K562 (cell line): ENCODE measurements at regions not wholly inside any gene's neighbourhood (a gene's known extent, or its start where the extent isn't known, plus 50 kb on each side); places are given as distances from the start of the nearest gene placed in this dataset.

Experiments used
- CBX2 ChIP-seq: fragments of 200-600 bp; sonication (generic); IDR thresholded peaks from one replicate; pipeline ENCODE4 v1.6.1; 2012; ENCODE audit warnings: mild to moderate bottlenecking, low read length, inconsistent platforms; ENCODE audit not compliant: insufficient read depth, poor library complexity, severe bottlenecking
- CBX5 ChIP-seq: IDR thresholded peaks from 2 replicates; pipeline ENCODE4 v1.6.1; 2014; ENCODE audit warnings: low read depth, borderline replicate concordance
- CCAR2 ChIP-seq: fragments of 200-400 bp; formaldehyde crosslinking; IDR thresholded peaks from 2 replicates; pipeline ENCODE4 v1.6.1; 2017; ENCODE audit warnings: mild to moderate bottlenecking, low read depth, low read length
- CCNT2 ChIP-seq: IDR thresholded peaks from 2 replicates; pipeline ENCODE4 v1.6.1; 2011; ENCODE audit warnings: borderline replicate concordance, low read depth, mild to moderate bottlenecking, moderate library complexity, mixed read lengths, low read length; ENCODE audit not compliant: insufficient read length; ENCODE audit errors: extremely low read depth
- MAX ChIP-seq: sonication (generic); formaldehyde crosslinking; IDR thresholded peaks from 2 replicates; pipeline ENCODE4 v1.9.0; 2022; ENCODE audit warnings: mild to moderate bottlenecking, missing genetic modification reagents
- MEIS2 ChIP-seq: fragments of 450-650 bp; IDR thresholded peaks from 2 replicates; pipeline ENCODE4 v1.6.1; 2014; ENCODE audit warnings: mild to moderate bottlenecking; ENCODE audit not compliant: partially characterized antibody
- MTA3 ChIP-seq: fragments of 450-650 bp; formaldehyde crosslinking; IDR thresholded peaks from 2 replicates; pipeline ENCODE4 v1.6.1; 2017; ENCODE audit warnings: mild to moderate bottlenecking, borderline replicate concordance
- NELFE ChIP-seq: IDR thresholded peaks from 2 replicates; pipeline ENCODE4 v1.6.1; 2011; ENCODE audit warnings: mild to moderate bottlenecking; ENCODE audit not compliant: insufficient read depth, insufficient read length
- NFE2L1 ChIP-seq: fragments of 450-650 bp; IDR thresholded peaks from 2 replicates; pipeline ENCODE4 v1.6.1; 2016; ENCODE audit warnings: missing genetic modification characterization, low read depth, mild to moderate bottlenecking, missing compliant biosample characterization, moderate library complexity, borderline replicate concordance
- NFYB ChIP-seq: IDR thresholded peaks from 2 replicates; pipeline ENCODE4 v1.6.1; 2011; ENCODE audit warnings: mild to moderate bottlenecking, moderate library complexity; ENCODE audit not compliant: insufficient read length; ENCODE audit errors: extremely low read depth
- RBFOX2 ChIP-seq: fragments of 200-400 bp; formaldehyde crosslinking; IDR thresholded peaks from 2 replicates; pipeline ENCODE4 v1.6.1; 2017; ENCODE audit warnings: low read depth, mild to moderate bottlenecking, low read length, moderate library complexity
- RBM34 ChIP-seq: fragments of 200-400 bp; formaldehyde crosslinking; IDR thresholded peaks from 2 replicates; pipeline ENCODE4 v1.6.1; 2018; ENCODE audit warnings: low read length, borderline replicate concordance; ENCODE audit not compliant: insufficient read depth
- RCOR1 ChIP-seq, 2 experiments: IDR thresholded peaks; 2 replicates each; pipeline ENCODE4 v1.6.1; 2012; ENCODE audit warnings: low read depth in 2 of 2, low read length in 2 of 2, borderline replicate concordance in 1 of 2, improper control_type of control experiment in 1 of 2
- SAP30 ChIP-seq: fragments of 200-600 bp; sonication (generic); IDR thresholded peaks from 2 replicates; pipeline ENCODE4 v1.6.1; 2012; ENCODE audit warnings: borderline replicate concordance, low read depth, mild to moderate bottlenecking, moderate library complexity, low read length, control low read depth, inconsistent platforms; ENCODE audit not compliant: insufficient read depth, poor library complexity, severe bottlenecking
- SP1 ChIP-seq: sonication (generic); formaldehyde crosslinking; IDR thresholded peaks from 2 replicates; pipeline ENCODE4 v1.8.1; 2022; ENCODE audit warnings: mild to moderate bottlenecking, missing genetic modification reagents
- TAL1 ChIP-seq: fragments of 450-650 bp; IDR thresholded peaks from 2 replicates; pipeline ENCODE4 v1.6.1; 2016; ENCODE audit warnings: mild to moderate bottlenecking
- TBP ChIP-seq: optimal IDR thresholded peaks from 2 replicates; pipeline ENCODE3; 2011; ENCODE audit warnings: low read depth, low read length, improper control_type of control experiment
- TFAM ChIP-seq: fragments of 250-450 bp; sonication (Bioruptor Pico); conservative IDR thresholded peaks from 2 replicates; pipeline ENCODE4 v1.5.0; 2021; ENCODE audit warnings: mild to moderate bottlenecking, moderate library complexity
- THAP7 ChIP-seq: fragments of 250-450 bp; sonication (Bioruptor Pico); IDR thresholded peaks from 2 replicates; pipeline ENCODE4 v1.5.0; 2021
- ZNF274 ChIP-seq: IDR thresholded peaks from 2 replicates; pipeline ENCODE4 v1.6.1; 2011; ENCODE audit warnings: low read depth, mild to moderate bottlenecking, low read length, moderate library complexity, borderline replicate concordance
- ZNF75A ChIP-seq: fragments of 450-650 bp; formaldehyde crosslinking; IDR thresholded peaks from 2 replicates; pipeline ENCODE4 v1.4.0; 2020; ENCODE audit warnings: mild to moderate bottlenecking
- TF ChIP-seq, protein P1 (sequence below): fragments of 250-450 bp; sonication (Bioruptor Pico); IDR thresholded peaks from 2 replicates; pipeline ENCODE4 v1.4.0; 2020; ENCODE audit warnings: borderline replicate concordance
- TF ChIP-seq, protein P2 (sequence below): fragments of 150-350 bp; conservative IDR thresholded peaks from 2 replicates; pipeline ENCODE4 v1.6.1; 2014; ENCODE audit warnings: low read length

- TF ChIP-seq, protein P1, sequence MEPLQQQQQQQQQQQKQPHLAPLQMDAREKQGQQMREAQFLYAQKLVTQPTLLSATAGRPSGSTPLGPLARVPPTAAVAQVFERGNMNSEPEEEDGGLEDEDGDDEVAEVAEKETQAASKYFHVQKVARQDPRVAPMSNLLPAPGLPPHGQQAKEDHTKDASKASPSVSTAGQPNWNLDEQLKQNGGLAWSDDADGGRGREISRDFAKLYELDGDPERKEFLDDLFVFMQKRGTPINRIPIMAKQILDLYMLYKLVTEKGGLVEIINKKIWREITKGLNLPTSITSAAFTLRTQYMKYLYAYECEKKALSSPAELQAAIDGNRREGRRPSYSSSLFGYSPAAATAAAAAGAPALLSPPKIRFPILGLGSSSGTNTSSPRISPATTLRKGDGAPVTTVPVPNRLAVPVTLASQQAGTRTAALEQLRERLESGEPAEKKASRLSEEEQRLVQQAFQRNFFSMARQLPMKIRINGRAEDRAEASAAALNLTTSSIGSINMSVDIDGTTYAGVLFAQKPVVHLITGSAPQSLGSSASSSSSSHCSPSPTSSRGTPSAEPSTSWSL (CRISPR knock-in tag), result no peak
- TF ChIP-seq NFE2L1 (tag), result no peak
- no peak for TF ChIP-seq CBX2
- peak; percentile 88; the same call in 1 of the 2 replicates for TF ChIP-seq MTA3
- no peak for TF ChIP-seq RBM34
- no peak for TF ChIP-seq CCAR2
- TF ChIP-seq, protein P2, sequence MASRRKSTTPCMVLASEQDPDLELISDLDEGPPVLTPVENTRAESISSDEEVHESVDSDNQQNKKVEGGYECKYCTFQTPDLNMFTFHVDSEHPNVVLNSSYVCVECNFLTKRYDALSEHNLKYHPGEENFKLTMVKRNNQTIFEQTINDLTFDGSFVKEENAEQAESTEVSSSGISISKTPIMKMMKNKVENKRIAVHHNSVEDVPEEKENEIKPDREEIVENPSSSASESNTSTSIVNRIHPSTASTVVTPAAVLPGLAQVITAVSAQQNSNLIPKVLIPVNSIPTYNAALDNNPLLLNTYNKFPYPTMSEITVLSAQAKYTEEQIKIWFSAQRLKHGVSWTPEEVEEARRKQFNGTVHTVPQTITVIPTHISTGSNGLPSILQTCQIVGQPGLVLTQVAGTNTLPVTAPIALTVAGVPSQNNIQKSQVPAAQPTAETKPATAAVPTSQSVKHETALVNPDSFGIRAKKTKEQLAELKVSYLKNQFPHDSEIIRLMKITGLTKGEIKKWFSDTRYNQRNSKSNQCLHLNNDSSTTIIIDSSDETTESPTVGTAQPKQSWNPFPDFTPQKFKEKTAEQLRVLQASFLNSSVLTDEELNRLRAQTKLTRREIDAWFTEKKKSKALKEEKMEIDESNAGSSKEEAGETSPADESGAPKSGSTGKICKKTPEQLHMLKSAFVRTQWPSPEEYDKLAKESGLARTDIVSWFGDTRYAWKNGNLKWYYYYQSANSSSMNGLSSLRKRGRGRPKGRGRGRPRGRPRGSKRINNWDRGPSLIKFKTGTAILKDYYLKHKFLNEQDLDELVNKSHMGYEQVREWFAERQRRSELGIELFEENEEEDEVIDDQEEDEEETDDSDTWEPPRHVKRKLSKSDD, result no peak
- no peak for TF ChIP-seq SP1
- TF ChIP-seq NELFE, result no peak
- no peak for TF ChIP-seq MAX (CRISPR knock-in tag)
- no peak for TF ChIP-seq NFYB
- no peak for TF ChIP-seq ZNF274
- peak; percentile 60 for TF ChIP-seq RBFOX2
- no peak for TF ChIP-seq ZNF75A (CRISPR knock-in tag)
- no peak for TF ChIP-seq RCOR1 (IDR thresholded peaks at IDR 0.05; ENCODE audit: borderline replicate concordance in 1 of 2, low read depth in 2 of 2, low read length in 2 of 2)
- peak; percentile 55 for TF ChIP-seq SAP30
- no peak; the same call in 1 of the 2 replicates for TF ChIP-seq THAP7 (CRISPR knock-in tag)
- TF ChIP-seq CBX5, result no peak
- no peak for TF ChIP-seq TAL1
- peak; percentile 21 for TF ChIP-seq TBP
- no peak for TF ChIP-seq TFAM (CRISPR knock-in tag)
- peak; percentile 51 for TF ChIP-seq CCNT2
- TF ChIP-seq MEIS2, result peak; percentile 99
Observed at GRCh38 chr10:75294866-75295701, 59.3 kb upstream of the COMTD1 start (continued).
